ENCODE measurements at regions not wholly inside any gene's neighbourhood (a gene's known extent, or its start where the extent isn't known, plus 50 kb on each side); places are given as distances from the start of the nearest gene placed in this dataset.

DNA sequence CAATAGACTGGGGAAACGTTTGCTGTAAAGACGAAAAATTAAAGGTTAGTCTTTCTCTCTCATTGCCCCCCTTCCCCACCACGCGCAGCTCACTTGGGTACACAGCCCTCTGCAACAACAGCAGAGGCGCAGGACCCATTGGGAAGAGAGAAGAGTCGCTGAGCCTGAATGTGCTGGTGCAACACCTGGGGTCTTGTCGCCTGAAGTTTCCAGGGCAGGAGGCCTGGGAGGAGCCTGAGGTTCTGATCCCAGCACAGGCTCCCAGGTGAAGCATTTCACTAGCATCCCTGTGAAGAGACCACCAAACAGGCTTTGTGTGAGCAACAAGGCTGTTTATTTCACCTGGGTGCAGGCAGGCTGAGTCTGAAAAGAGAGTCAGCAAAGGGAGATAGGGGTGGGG lies 116.2 kb upstream of the NTM start:
- H3K4me1 ChIP-seq (ENCODE audit: low read depth): no peaks in the 10 kb centered on the region
- TF ChIP-seq, protein P1, sequence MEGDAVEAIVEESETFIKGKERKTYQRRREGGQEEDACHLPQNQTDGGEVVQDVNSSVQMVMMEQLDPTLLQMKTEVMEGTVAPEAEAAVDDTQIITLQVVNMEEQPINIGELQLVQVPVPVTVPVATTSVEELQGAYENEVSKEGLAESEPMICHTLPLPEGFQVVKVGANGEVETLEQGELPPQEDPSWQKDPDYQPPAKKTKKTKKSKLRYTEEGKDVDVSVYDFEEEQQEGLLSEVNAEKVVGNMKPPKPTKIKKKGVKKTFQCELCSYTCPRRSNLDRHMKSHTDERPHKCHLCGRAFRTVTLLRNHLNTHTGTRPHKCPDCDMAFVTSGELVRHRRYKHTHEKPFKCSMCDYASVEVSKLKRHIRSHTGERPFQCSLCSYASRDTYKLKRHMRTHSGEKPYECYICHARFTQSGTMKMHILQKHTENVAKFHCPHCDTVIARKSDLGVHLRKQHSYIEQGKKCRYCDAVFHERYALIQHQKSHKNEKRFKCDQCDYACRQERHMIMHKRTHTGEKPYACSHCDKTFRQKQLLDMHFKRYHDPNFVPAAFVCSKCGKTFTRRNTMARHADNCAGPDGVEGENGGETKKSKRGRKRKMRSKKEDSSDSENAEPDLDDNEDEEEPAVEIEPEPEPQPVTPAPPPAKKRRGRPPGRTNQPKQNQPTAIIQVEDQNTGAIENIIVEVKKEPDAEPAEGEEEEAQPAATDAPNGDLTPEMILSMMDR (IDR thresholded peaks at IDR 0.05): no peak
- intact Hi-C loops (cut with DNase I, micrococcal nuclease): no loop called here
- H3K9me3 ChIP-seq: no peaks in the 10 kb centered on the region
- no peak for DNase-seq
- no peak overlapping the region for H3K4me3 ChIP-seq
- no peaks in the 10 kb centered on the region for H3K36me3 ChIP-seq (ENCODE audit: low read depth)
- no peak for ATAC-seq

DNA sequence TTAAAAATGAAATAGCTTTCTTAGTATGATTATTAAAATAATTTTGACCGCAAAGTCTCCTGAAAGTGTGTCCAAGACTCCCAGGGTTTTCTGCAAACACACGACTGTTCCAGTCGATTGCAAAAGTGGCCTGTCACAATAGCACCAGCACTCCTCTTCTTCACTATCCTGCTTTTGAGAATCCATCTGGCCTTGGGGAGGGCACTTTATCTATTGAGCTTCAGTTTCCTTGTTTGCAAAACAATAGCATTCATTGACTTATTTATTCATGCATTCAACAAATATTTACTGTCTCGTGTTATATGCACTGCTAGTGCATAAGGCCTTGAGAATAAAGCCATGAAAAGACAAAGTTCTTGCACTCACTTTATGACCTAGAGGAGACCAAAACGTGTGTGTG lies 96.2 kb upstream of the NTM start:
- Histone ChIP-seq H3K36me3 (ENCODE audit: low read depth) (no peaks in the 10 kb centered on the region), H3K4me1 (ENCODE audit: low read depth) (no peaks in the 10 kb centered on the region), H3K9me3 (no peaks in the 10 kb centered on the region), H3K4me3 (no peak overlapping the region)
- DNase-seq (no peak), ATAC-seq (no peak)
- intact Hi-C loops (cut with DNase I, micrococcal nuclease): no loop called here
- TF ChIP-seq, protein P1 (IDR thresholded peaks at IDR 0.05): no peak

DNA sequence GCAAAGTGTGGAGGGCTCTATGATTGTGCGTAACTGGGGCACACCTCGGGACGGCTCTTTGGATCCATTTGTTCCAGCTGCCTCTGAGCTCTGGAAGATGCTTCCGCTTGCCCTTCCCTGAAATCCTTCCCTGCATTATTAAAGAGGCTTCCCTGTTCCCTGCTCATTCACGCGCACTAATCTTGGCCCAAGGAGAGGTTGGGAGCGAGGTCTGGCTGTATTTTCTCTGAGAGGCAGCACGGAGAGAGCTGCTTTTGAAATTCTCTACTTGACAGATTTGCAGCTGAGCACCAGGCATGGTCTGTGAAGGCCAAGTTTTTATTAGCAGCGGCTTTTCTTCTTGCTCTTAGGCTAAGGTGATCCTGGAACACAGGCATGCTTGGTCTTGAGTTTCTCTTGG lies 94.8 kb upstream of the NTM start:
- Histone ChIP-seq H3K36me3 (ENCODE audit: low read depth) (no peaks in the 10 kb centered on the region), H3K4me1 (ENCODE audit: low read depth) (no peaks in the 10 kb centered on the region), H3K9me3 (no peaks in the 10 kb centered on the region), H3K4me3 (no peak overlapping the region)
- TF ChIP-seq, protein P1 (IDR thresholded peaks at IDR 0.05): no peak
- ATAC-seq (no peak), DNase-seq (no peak)
- intact Hi-C loops (cut with DNase I, micrococcal nuclease): no loop called here

DNA sequence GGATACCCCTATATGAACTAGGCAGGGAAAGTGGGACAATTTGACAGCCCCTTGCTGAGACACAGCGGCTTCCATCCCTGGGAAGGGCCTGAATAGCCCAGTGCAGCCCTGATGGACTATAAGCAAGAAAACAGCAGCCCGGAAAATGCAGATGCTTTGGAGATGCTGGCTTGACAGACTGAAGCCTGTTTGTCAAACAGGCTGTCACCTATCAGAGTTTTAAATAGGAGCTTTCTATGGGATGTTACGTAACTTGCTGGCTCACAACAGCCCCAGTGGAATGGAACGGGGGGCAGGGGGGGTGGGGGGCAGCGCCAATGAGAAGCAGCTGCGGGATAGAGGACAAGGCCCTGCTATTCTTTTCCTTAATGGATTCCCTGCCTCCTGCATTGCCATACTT lies 91.9 kb upstream of the NTM start:
- Histone ChIP-seq H3K4me1 (ENCODE audit: low read depth) (no peaks in the 10 kb centered on the region), H3K4me3 (no peak overlapping the region), H3K9me3 (no peaks in the 10 kb centered on the region), H3K36me3 (ENCODE audit: low read depth) (no peaks in the 10 kb centered on the region)
- DNase-seq: no peak
- TF ChIP-seq, protein P1 (IDR thresholded peaks at IDR 0.05): no peak
- ATAC-seq: no peak
- intact Hi-C loops (cut with DNase I, micrococcal nuclease): no loop called here

DNA sequence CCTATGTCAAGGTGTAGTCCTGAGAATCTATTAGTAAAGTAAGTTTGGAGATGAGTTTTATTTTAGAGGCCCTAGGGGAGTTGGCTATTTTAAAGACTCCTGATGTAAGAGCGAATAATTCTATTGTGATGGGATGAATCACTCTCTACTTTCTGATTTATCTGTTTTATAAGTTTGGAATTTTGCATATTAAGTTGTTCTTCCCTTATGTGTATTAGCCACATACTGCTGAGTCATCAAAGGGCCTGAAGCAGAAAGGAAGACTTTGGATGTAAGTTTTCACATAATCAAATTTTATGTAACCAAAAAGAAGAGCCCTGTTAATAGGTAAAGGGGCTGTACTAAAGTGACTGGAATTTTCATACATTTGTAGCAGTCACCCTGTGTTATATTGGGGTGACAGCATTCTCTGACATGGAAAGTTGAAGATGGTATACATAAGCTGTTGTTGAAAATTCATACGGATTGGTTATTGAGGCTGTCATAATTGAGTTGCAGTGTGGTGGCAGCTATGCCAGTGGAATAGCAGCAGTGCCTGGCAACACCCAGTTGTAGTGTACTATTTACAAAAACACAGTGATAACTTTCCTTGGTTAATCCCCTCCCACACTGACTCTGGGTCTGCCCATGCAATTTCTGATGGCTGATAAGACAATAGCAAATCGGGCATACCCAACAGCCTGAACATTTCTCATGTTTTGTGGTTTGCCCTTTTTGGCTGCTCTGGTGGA lies 90.6 kb upstream of the NTM start:
- Histone ChIP-seq H3K4me3 (no peak overlapping the region), H3K4me1 (ENCODE audit: low read depth) (no peaks in the 10 kb centered on the region), H3K36me3 (ENCODE audit: low read depth) (no peaks in the 10 kb centered on the region), H3K9me3 (no peaks in the 10 kb centered on the region)
- TF ChIP-seq, protein P1 (IDR thresholded peaks at IDR 0.05): no peak
- ATAC-seq (no peak), DNase-seq (no peak)
- intact Hi-C loops (cut with DNase I, micrococcal nuclease): no loop called here

DNA sequence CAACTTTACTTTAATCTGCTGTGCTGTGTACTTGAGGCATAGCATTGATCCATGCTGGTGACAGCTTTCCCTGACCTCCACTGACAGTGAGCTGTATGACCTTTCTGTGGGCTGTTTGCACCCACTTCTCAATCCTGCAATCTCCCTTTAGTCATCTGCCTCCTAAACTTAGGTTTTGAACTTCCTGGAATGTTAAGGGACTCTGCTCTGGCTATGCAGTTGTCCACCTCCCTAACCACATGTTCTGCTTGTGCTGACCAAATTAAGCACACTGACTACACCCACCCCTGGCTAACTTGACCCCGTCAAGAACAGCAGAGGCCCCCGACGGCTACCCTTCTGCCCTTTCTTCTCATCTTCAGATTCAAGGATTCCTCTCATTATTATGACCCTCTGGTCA lies 89.1 kb upstream of the NTM start:
- intact Hi-C loops (cut with DNase I, micrococcal nuclease): no loop called here
- Histone ChIP-seq H3K9me3 (no peaks in the 10 kb centered on the region), H3K4me1 (ENCODE audit: low read depth) (no peaks in the 10 kb centered on the region), H3K36me3 (ENCODE audit: low read depth) (no peaks in the 10 kb centered on the region), H3K4me3 (no peak overlapping the region)
- ATAC-seq: no peak
- TF ChIP-seq, protein P1 (IDR thresholded peaks at IDR 0.05): no peak
- no peak for DNase-seq
